ENCODE measurements at regions not wholly inside any gene's neighbourhood (a gene's known extent, or its start where the extent isn't known, plus 50 kb on each side); places are given as distances from the start of the nearest gene placed in this dataset.

- no peak for TF ChIP-seq CTCF (IDR thresholded peaks at IDR 0.05)
- no peak for TF ChIP-seq POLR2A (IDR thresholded peaks at IDR 0.05)
Observed at GRCh38 chr16:62913924-62914323, 877.7 kb upstream of the CDH8 start.

All from testis (tissue), 2 donors.